Activated CD8-positive, alpha-beta memory T cell treated with anti-CD3 and anti-CD28 coated beads, Interleukin-2, amount 50 U/mL, for 24 hours (primary cell): ENCODE measurements at regions not wholly inside any gene's neighbourhood (a gene's known extent, or its start where the extent isn't known, plus 50 kb on each side); places are given as distances from the start of the nearest gene placed in this dataset.

Source experiments
- DNase-seq: peaks from one replicate; pipeline ENCODE4 v3.0.0-alpha.2; 2020; ENCODE audit errors: extremely low read depth

DNA sequence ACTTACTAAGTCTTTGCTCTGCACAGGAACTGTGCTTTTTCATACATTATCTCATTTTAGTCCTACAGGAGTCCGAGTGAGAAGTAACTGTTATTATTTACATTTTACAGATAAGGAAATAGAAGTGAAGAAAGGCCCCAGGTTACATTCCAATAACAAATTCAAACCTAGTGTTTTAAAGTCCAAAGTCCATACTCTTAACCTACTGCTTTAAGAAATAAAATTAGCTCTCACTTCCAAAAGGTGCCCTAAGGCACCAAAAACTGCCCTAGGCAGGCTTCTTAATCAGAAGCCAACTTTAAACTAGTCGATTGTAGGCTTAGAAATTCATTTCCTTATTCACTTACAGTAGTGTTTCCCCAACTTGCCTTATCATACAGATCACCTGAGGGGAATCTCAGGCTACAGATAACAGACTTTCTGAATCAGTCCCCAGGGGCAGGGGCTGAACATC, 555.9 kb downstream of the DIAPH3 start:
- DNase-seq, result no peak

- DNase-seq, result no peak
Observed at GRCh38 chr13:59609421-59609820, 554.3 kb downstream of the DIAPH3 start.
